ENCODE measurements at regions not wholly inside any gene's neighbourhood (a gene's known extent, or its start where the extent isn't known, plus 50 kb on each side); places are given as distances from the start of the nearest gene placed in this dataset.

GRCh38 chr2:128469203-128469602, 150.5 kb upstream of the HS6ST1 start:
- no peak for TF ChIP-seq POLR2AphosphoS5 (IDR thresholded peaks at IDR 0.05; ENCODE audit: low read depth, low read length)
- TF ChIP-seq NFIC (IDR thresholded peaks at IDR 0.05; ENCODE audit: borderline replicate concordance), result no peak
- no peak for TF ChIP-seq SMC3 (IDR thresholded peaks at IDR 0.05; ENCODE audit: low read depth, low read length)
- TF ChIP-seq REST (IDR thresholded peaks at IDR 0.05; ENCODE audit: low read depth, low read length), result no peak
- TF ChIP-seq CTCF (IDR thresholded peaks at IDR 0.05), result peak; percentile 40
- TF ChIP-seq RAD21 (IDR thresholded peaks at IDR 0.05; ENCODE audit: low read length), result no peak
- TF ChIP-seq FOXM1 (IDR thresholded peaks at IDR 0.05; ENCODE audit: low read depth), result no peak
- no peak for TF ChIP-seq ELF1 (IDR thresholded peaks at IDR 0.05)
- no peak for TF ChIP-seq YY1 (IDR thresholded peaks at IDR 0.05; ENCODE audit: low read depth)

Data from SK-N-SH (cell line).